GM20431 (cell line): ENCODE measurements at regions not wholly inside any gene's neighbourhood (a gene's known extent, or its start where the extent isn't known, plus 50 kb on each side); places are given as distances from the start of the nearest gene placed in this dataset.
"Not testable (repeated sequence)": the region's sequence is repeated elsewhere in the genome, so short reads cannot be mapped to it uniquely, and the experiment has no call there.

ENCODE experiments used
- in situ Hi-C: fragments of 300-500 bp; cut with MseI, MboI; formaldehyde crosslinking; loops from one replicate; pipeline ENCODE4 v1.15.0; 2020; ENCODE audit warnings: low sequenced_read_pairs; ENCODE audit not compliant: unreplicated experiment

GRCh38 chr14:105857220-105857825 is 330.9 kb downstream of the TMEM121 start:
- in situ Hi-C loops = no loop called here

- in situ Hi-C loops = no loop called here
Observed at GRCh38 chr14:105857826-105858675, 331.7 kb downstream of the TMEM121 start.

DNA sequence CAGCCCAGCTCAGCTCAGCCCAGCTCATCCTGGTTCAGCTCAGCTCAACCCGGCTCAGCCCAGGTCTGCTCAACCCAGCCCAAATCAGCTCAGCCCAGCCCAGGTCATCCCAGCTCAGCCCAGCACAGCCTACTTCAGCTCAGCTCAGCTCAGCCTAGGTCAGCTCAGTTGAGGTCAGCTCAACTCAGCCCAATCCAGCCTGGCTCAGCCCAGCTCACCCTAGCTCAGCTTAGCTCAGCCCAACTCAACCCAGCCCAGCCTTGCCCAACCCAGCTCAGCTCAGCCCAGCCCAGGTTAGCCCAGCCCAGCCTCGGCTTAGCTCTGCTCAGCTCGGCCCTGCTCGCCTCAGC is 332.3 kb downstream of the TMEM121 start:
- in situ Hi-C loops = no loop called here

GRCh38 chr14:105859073-105859716 is 332.8 kb downstream of the TMEM121 start:
- in situ Hi-C loops = not testable (repeated sequence)

DNA sequence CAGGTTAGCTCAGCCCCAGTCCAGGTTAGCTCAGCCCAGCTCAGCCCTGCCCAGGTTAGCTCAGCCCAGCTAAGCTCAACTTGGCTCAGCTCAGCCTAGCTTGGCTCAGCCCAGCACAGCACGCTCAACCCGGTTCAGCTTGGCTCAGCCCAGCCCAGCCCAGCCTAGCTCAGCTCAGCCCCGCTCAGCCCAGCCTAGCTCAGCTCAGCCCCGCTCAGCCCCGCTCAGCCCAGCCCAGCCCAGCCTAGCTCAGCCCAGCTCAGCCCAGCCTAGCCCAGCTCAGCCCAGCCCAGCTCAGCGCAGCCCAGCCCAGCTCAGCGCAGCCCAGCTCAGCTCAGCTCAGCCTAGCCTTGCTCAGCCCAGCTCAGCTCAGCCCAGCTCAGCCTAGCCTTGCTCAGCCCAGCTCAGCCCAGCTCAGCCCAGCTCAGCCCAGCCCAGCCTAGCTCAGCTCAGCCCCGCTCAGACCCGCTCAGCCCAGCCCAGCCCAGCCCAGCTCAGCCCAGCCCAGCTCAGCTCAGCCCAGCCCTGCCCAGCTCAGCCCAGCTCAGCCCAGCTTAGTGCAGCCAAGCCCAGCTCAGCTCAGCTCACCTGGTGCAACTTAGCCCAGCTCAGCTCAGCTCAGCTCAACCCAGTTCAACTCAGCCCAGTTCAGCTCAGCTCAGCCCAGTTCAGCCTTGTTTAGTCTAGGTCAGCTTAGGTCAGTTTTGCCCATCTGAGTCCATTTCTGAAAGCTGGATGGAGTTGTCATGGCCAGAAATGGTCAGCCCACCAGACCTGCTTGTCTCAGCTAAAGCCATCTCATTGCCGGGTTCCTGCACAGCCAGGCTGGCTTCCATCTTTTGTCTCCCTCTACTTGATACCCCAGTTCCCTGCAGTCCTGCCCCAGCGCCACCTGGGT is 333.6 kb downstream of the TMEM121 start:
- in situ Hi-C loops = no loop called here

DNA sequence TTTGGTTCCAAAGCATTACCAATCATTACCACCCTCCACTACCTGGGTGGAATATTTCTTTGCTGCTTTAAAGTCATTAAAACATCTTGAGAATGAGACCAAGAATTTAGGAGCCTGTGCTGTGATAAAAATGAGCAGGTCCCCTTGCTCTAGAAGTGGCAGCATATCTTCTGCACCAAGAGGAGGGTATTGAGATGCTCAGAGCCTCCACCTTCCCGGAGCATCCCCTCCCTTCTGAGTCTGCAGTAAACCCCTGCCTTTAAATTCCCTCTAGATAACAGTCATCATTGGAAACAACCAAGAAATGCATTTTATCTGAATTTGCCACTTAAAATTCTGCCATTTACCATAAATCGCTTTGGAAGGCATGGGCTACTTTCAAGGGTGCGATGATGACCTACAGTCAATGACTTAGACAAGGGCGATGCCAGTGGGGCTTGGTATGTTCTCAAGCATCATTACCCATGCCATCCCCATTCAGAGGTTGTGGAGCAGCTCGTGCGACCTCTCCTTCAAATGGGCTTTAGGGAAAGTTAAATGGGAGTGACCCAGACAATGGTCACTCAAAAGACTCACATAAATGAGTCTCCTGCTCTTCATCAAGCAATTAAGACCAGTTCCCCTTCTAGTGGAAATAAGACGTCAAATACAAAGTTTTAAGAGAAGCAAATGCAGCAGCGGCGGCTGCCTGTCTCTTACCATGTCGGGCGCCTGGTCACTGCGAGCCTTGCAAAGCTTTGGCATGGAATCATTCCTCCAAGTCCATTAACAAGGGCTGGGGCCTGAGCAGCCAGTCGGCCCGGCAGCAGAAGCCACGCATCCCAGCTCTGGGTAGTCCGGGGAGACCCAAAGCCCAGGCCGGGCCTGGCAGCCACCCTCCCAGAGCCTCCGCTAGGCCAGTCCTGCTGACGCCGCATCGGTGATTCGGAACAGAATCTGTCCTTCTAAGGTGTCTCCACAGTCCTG is 334.5 kb downstream of the TMEM121 start:
- in situ Hi-C loops = no loop called here

DNA sequence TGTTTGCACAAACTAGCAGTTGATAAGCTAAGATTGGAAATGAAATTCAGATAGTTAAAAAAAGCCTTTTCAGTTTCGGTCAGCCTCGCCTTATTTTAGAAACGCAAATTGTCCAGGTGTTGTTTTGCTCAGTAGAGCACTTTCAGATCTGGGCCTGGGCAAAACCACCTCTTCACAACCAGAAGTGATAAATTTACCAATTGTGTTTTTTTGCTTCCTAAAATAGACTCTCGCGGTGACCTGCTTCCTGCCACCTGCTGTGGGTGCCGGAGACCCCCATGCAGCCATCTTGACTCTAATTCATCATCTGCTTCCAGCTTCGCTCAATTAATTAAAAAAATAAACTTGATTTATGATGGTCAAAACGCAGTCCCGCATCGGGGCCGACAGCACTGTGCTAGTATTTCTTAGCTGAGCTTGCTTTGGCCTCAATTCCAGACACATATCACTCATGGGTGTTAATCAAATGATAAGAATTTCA is 335.6 kb downstream of the TMEM121 start:
- in situ Hi-C loops = no loop called here

- in situ Hi-C loops = no loop called here
Observed at GRCh38 chr14:105862581-105863239, 336.3 kb downstream of the TMEM121 start.

DNA sequence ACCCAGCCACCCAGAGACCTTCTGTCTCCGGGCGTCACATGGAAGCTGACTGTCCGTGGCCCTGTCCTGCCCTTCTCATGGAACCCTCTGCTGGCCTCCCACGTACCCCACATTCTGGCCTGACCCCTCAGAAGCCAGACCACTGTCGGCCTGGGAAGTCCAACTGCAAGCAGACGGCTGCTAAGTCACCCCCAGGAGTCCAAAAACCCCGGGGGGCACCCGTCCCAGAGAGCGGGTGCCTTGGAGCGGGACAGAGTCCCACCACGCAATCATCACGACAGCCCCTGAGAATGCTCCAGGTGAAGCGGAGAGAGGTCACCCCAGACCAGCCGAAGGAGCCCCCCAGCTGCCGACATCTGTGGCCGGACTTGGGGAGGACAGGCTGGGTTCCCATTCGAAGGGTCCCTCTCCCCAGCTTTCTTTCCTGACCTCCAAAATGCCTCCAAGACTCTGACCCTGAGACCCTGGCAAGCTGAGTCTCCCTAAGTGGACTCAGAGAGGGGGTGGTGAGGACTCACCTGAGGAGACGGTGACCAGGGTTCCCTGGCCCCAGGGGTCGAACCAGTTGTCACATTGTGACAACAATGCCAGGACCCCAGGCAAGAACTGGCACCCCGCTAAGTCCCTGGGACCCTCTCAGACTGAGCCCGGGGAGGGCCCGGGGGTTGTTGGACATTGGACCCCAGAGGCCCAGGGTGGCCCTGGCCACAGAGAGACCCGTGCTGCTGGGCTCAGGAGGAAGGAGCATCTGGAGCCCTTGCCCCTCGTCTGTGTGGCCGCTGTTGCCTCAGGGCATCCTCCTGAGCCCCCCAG is 337.1 kb downstream of the TMEM121 start:
- in situ Hi-C loops = no loop called here

GRCh38 chr14:105864116-105864515 is 337.7 kb downstream of the TMEM121 start:
- in situ Hi-C loops = no loop called here

DNA sequence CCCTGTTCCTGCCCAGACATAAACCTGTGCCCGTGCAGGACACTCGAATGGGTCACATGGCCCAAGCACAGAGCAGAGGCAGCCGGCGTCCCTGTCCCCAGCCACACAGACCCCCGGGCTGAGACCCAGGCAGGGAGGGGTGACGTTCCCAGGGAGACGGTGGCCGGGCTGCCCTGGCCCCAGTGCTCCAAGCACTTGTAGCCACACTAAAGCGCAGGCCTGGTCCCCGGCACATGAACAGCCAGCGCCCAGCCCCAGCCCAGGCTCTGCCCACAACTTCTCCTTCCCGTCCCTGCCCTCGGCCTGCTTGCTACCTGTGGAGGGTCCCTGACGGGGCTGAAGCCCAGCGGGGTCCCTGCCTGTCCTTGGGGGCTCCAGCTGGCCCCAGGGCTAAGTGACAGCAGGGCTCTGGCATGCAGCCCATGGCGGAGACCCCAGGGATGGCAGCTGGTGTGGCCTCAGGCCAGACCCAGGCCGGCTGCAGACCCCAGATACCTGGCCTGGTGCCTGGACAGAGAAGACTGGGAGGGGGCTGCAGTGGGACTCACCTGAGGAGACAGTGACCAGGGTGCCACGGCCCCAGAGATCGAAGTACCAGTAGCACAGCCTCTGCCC is 338.4 kb downstream of the TMEM121 start:
- in situ Hi-C loops = no loop called here

GRCh38 chr14:105865266-105865903 is 339.0 kb downstream of the TMEM121 start:
- in situ Hi-C loops = no loop called here

DNA sequence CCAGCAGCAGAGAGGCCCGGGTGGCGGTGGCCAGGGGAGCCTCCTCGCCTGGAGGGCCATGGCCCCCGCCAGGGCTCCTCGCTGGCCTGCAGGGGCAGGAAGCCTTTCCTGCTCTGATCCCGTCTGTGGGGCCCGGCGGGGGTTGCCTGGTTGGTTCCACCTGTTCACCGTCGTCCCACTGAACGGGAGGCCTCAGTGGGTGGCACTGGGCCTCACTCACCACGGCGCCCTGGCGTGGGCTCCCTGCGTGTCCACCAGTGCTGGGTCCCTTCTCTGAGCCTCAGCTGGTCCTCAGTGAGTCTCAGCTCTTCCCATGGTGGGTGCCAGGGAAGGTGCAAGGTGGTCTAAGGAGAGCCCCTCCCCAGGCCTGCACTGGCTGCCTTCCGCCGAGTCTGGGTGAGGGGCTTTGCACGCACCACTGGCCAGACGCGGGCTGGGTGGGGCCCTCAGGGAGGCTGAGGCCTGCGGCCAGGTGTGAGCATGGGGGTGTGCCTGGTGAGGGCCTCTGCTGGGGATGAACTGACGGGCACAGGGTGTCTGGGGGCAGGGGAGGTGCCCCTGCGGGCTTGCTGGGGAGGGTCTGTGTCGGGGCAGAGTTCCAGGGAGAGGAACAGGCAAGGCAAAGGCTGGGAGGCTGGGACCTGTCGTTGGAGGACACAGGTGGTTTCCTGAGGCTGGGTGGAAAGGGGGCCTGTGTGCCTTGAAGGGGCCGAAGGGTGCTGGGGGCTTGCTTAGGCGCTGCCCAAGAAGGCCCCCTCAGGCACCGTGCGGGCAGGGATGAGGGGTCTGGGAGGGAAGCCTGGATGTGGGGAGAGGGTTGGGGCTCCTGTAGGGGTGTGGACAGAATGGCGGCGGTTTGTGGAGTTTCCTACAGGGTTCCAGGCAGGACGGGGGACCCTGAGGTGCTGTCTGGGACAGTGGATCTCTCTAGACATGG is 339.8 kb downstream of the TMEM121 start:
- in situ Hi-C loops = no loop called here

- in situ Hi-C loops = no loop called here
Observed at GRCh38 chr14:105866841-105867321, 340.5 kb downstream of the TMEM121 start.

DNA sequence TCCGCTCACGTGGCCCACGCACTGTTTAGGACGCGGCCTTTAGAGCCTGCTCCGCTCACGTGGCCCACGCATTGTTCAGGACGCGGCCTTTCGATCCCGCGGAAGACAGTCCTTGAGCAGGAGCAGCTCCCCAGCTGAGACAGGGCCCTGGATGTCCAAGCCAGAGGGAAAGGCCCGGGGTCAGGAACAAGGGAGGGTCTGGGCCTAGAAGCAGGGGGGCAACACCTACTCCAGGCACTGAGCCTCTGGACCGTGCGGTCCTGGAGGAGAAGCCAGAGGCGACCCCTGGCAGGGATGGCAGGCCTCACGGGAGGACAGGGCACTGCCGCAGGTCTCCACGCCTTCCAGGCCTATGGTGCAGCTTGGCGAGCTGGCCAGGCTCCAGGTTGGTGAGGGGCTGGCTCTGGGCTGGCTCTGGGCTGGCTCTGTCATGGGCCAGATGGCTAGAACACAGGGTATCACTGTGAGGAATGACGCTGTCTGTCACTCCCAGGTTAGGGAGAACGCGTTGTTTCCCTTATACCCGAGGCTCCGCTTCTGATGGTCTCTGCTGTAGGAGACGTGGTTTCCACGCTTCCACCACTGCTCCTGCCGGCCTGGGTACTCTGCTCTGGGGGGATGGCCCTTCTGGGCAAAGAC is 341.7 kb downstream of the TMEM121 start:
- in situ Hi-C loops = no loop called here
